ENCODE measurements at regions not wholly inside any gene's neighbourhood (a gene's known extent, or its start where the extent isn't known, plus 50 kb on each side); places are given as distances from the start of the nearest gene placed in this dataset.

- no peak overlapping the region for H3K4me3 ChIP-seq
- in situ Hi-C loops (cut with MboI; ENCODE audit: low pct_unique_long_range_greater_than_20kb in 2 of 9, low sequenced_read_pairs in 9 of 9, unreplicated experiment in 9 of 9): no loop called here
- 86 to 100% (median 94%) methylated on average over 2 of the region's 2 CpGs; no CpG with 5 or more reads in 4 of the 10 experiments for WGBS, 10 experiments
- no peak overlapping the region for H3K27ac ChIP-seq
- ATAC-seq (replicated peaks in 6 of 8): no peak
- no peaks in the 10 kb centered on the region for H3K4me1 ChIP-seq (replicated peaks in 1 of 2)
Observed at GRCh38 chr9:115910959-115911358, 242.6 kb upstream of the PAPPA start.

- in situ Hi-C loops (cut with MboI; ENCODE audit: low pct_unique_long_range_greater_than_20kb in 2 of 9, low sequenced_read_pairs in 9 of 9, unreplicated experiment in 9 of 9): no loop called here
- no peaks in the 10 kb centered on the region for H3K4me1 ChIP-seq (replicated peaks in 1 of 2)
- no peak overlapping the region for H3K4me3 ChIP-seq
- 68 to 100% (median 88%) methylated on average over 1 to 4 of the region's 4 CpGs for WGBS, 10 experiments
- ATAC-seq (replicated peaks in 6 of 8): no peak
- H3K27ac ChIP-seq: no peak overlapping the region
Observed at GRCh38 chr9:115912086-115912485, 241.5 kb upstream of the PAPPA start.

GRCh38 chr9:115913696-115914095 is 239.9 kb upstream of the PAPPA start:
- no peaks in the 10 kb centered on the region for H3K4me1 ChIP-seq (replicated peaks in 1 of 2)
- ATAC-seq (replicated peaks in 6 of 8): peak in 3 of 8 experiments; percentile 18 to 62 (median 23)
- H3K4me3 ChIP-seq: no peak overlapping the region
- no peak overlapping the region for H3K27ac ChIP-seq
- WGBS, 10 experiments: 90 to 100% (median 100%) methylated on average over 1 to 3 of the region's 3 CpGs; no CpG with 5 or more reads in 3 of the 10 experiments
- in situ Hi-C loops (cut with MboI; ENCODE audit: low pct_unique_long_range_greater_than_20kb in 2 of 9, low sequenced_read_pairs in 9 of 9, unreplicated experiment in 9 of 9): no loop called here

- Histone ChIP-seq H3K27ac (no peak overlapping the region), H3K4me1 (replicated peaks in 1 of 2) (no peaks in the 10 kb centered on the region), H3K4me3 (no peak overlapping the region)
- in situ Hi-C loops (cut with MboI; ENCODE audit: low pct_unique_long_range_greater_than_20kb in 2 of 9, low sequenced_read_pairs in 9 of 9, unreplicated experiment in 9 of 9): no loop called here
- 20 to 100% (median 78%) methylated on average over 1 to 5 of the region's 5 CpGs; no CpG with 5 or more reads in 1 of the 10 experiments for WGBS, 10 experiments
- no peak for ATAC-seq (replicated peaks in 6 of 8)
Observed at GRCh38 chr9:115914291-115914690, 239.3 kb upstream of the PAPPA start.

GRCh38 chr9:115921301-115921700 is 232.3 kb upstream of the PAPPA start:
- Histone ChIP-seq H3K27ac (no peak overlapping the region), H3K4me1 (replicated peaks in 1 of 2) (no peaks in the 10 kb centered on the region), H3K4me3 (no peak overlapping the region)
- 12 to 100% (median 92%) methylated on average over 2 to 8 of the region's 8 CpGs for WGBS, 10 experiments
- in situ Hi-C loops (cut with MboI; ENCODE audit: low pct_unique_long_range_greater_than_20kb in 2 of 9, low sequenced_read_pairs in 9 of 9, unreplicated experiment in 9 of 9): no loop called here
- ATAC-seq (replicated peaks in 6 of 8): peak in 1 of 8 experiments; percentile 41

- in situ Hi-C loops (cut with MboI; ENCODE audit: low pct_unique_long_range_greater_than_20kb in 2 of 9, low sequenced_read_pairs in 9 of 9, unreplicated experiment in 9 of 9): no loop called here
- no peak for ATAC-seq (replicated peaks in 6 of 8)
- no peaks in the 10 kb centered on the region for H3K4me1 ChIP-seq (replicated peaks in 1 of 2)
- WGBS, 10 experiments: 64 to 100% (median 93%) methylated on average over 2 to 3 of the region's 3 CpGs; no CpG with 5 or more reads in 3 of the 10 experiments
- H3K4me3 ChIP-seq: no peak overlapping the region
- no peak overlapping the region for H3K27ac ChIP-seq
Observed at GRCh38 chr9:115922444-115922843, 231.1 kb upstream of the PAPPA start.

- Histone ChIP-seq H3K27ac (no peak overlapping the region), H3K4me1 (replicated peaks in 1 of 2) (no peaks in the 10 kb centered on the region), H3K4me3 (no peak overlapping the region)
- no peak for ATAC-seq (replicated peaks in 6 of 8)
- in situ Hi-C loops (cut with MboI; ENCODE audit: low pct_unique_long_range_greater_than_20kb in 2 of 9, low sequenced_read_pairs in 9 of 9, unreplicated experiment in 9 of 9): no loop called here
- 17 to 100% (median 50%) methylated on average over 1 of the region's 1 CpG; no CpG with 5 or more reads in 5 of the 10 experiments for WGBS, 10 experiments
Observed at GRCh38 chr9:115923410-115923809, 230.2 kb upstream of the PAPPA start.

- WGBS, 10 experiments: 33 to 100% (median 73%) methylated on average over 1 to 5 of the region's 5 CpGs; no CpG with 5 or more reads in 3 of the 10 experiments
- H3K4me3 ChIP-seq: no peak overlapping the region
- H3K4me1 ChIP-seq (replicated peaks in 1 of 2): no peaks in the 10 kb centered on the region
- ATAC-seq (replicated peaks in 6 of 8): peak in 1 of 8 experiments; percentile 45
- no peak overlapping the region for H3K27ac ChIP-seq
- in situ Hi-C loops (cut with MboI; ENCODE audit: low pct_unique_long_range_greater_than_20kb in 2 of 9, low sequenced_read_pairs in 9 of 9, unreplicated experiment in 9 of 9): no loop called here
Observed at GRCh38 chr9:115923903-115924668, 229.5 kb upstream of the PAPPA start.

- Histone ChIP-seq H3K4me1 (replicated peaks in 1 of 2) (no peaks in the 10 kb centered on the region), H3K27ac (no peak overlapping the region), H3K4me3 (no peak overlapping the region)
- in situ Hi-C loops (cut with MboI; ENCODE audit: low pct_unique_long_range_greater_than_20kb in 2 of 9, low sequenced_read_pairs in 9 of 9, unreplicated experiment in 9 of 9): no loop called here
- ATAC-seq (replicated peaks in 6 of 8): no peak
Observed at GRCh38 chr9:115924669-115924987, 229.0 kb upstream of the PAPPA start.

- ATAC-seq (replicated peaks in 6 of 8): no peak
- Histone ChIP-seq H3K27ac (no peak overlapping the region), H3K4me1 (replicated peaks in 1 of 2) (peaks cover 0 to 2% of the 10 kb centered on the region in 2 donors), H3K4me3 (no peak overlapping the region)
- WGBS, 10 experiments: 40 to 100% (median 63%) methylated on average over 1 to 2 of the region's 2 CpGs; no CpG with 5 or more reads in 6 of the 10 experiments
- in situ Hi-C loops (cut with MboI; ENCODE audit: low pct_unique_long_range_greater_than_20kb in 2 of 9, low sequenced_read_pairs in 9 of 9, unreplicated experiment in 9 of 9): no loop called here
Observed at GRCh38 chr9:115925424-115925823, 228.2 kb upstream of the PAPPA start.

GRCh38 chr9:115930472-115930871 is 223.1 kb upstream of the PAPPA start:
- Histone ChIP-seq H3K4me3 (no peak overlapping the region), H3K27ac (no peak overlapping the region), H3K4me1 (replicated peaks in 1 of 2) (peaks cover 0 to 6% of the 10 kb centered on the region in 2 donors)
- in situ Hi-C loops (cut with MboI; ENCODE audit: low pct_unique_long_range_greater_than_20kb in 2 of 9, low sequenced_read_pairs in 9 of 9, unreplicated experiment in 9 of 9): no loop called here
- peak in 4 of 8 experiments; percentile 34 to 41 (median 38) for ATAC-seq (replicated peaks in 6 of 8)

- in situ Hi-C loops (cut with MboI; ENCODE audit: low pct_unique_long_range_greater_than_20kb in 2 of 9, low sequenced_read_pairs in 9 of 9, unreplicated experiment in 9 of 9): no loop called here
- WGBS, 10 experiments: 80 to 100% (median 97%) methylated on average over 1 of the region's 1 CpG; no CpG with 5 or more reads in 2 of the 10 experiments
Observed at GRCh38 chr9:115938479-115938878, 215.1 kb upstream of the PAPPA start.

GRCh38 chr9:115939065-115939765 is 214.4 kb upstream of the PAPPA start:
- WGBS, 10 experiments: 8 to 100% (median 91%) methylated on average over 1 to 2 of the region's 2 CpGs
- Histone ChIP-seq H3K4me3 (no peak overlapping the region), H3K4me1 (replicated peaks in 1 of 2) (peaks cover 10 to 11% of the 10 kb centered on the region in 2 donors), H3K27ac (no peak overlapping the region)
- ATAC-seq (replicated peaks in 6 of 8): peak in 2 of 8 experiments; percentile 14 to 21
- in situ Hi-C loops (cut with MboI; ENCODE audit: low pct_unique_long_range_greater_than_20kb in 2 of 9, low sequenced_read_pairs in 9 of 9, unreplicated experiment in 9 of 9): no loop called here

More at GRCh38 chr9:115938479-115938878, 215.1 kb upstream of the PAPPA start:
- Histone ChIP-seq H3K4me3 (no peak overlapping the region), H3K4me1 (replicated peaks in 1 of 2) (peaks cover 4% of the 10 kb centered on the region in 2 donors), H3K27ac (no peak overlapping the region)
- ATAC-seq (replicated peaks in 6 of 8): no peak

All from motor neuron (in vitro differentiated cells).